MV-4-11 (cell line): ENCODE measurements at regions not wholly inside any gene's neighbourhood (a gene's known extent, or its start where the extent isn't known, plus 50 kb on each side); places are given as distances from the start of the nearest gene placed in this dataset.

Experiments used
- DNase-seq: peaks from one replicate; lab custom pipeline; 2025; lab: John Stamatoyannopoulos, UW

DNA sequence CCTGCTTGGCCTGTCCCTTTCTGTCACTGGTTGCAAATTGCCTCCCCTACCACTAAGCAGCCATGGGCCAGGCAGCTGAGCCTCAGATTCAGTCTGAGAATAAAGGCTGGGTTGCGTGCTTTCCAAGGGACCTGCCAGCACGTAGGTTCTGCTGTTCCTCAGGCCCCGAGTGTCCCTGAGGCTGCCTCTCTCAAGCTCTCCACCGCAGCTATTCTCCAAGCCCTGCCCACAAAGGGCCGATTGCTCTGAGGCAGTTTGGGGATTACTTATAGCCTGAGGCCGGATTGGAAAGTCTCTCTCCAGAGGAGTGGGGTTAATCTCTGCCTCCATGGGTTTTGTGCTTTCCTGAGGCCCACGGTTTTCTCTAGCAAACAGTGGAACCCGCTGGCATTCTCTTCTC lies 590.7 kb downstream of the BCOR start:
- no peak for DNase-seq

DNA sequence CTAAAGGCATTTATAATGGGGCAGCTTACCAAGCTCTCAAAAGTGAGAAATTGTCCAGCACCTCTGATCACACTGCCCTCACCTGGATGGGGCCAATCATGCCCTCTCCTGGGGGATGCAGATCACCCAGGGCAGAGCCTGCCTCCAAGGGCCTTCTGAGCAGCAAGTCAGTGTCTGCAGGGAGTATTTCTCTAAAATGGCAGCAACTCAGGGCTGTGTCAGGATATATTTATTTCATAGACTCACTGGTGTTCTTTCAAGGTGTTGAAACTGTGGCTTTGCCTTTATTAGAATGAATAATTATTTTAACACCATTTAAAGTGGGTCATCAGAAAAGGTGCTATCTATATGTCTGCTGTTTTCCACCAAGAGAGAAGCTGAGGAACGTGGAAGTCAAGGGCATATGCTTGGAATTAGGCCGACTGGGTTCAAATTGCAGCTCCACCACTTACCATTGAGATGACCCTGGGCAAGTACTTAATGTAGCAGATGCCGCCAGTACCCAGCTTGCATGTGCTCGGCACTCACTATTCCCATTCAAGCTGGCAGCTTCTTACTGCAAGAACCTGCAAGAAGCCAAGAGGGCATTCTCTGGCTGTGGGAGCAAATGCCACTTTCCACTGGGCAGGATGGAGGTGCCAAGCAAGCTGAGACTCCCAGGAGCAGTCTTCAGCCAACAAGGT lies 590.0 kb downstream of the BCOR start:
- no peak for DNase-seq

DNA sequence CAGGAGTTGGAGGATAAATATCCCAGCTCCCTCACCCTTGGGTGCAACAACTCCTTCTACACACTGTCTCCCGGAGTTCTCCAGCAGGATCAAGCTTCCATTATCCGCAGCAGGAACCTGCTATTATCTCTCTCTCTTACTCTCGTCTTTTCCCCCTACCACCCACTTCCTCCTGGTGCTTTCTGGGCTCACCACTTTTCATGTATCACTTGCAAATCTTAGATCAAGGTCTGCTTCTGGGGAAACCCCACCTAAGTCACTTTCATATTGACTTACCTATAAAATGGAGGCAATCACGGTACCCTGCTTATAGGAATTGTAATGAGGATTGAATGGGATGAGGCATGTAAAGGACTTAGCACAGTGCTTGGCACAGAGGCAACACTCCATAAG lies 589.5 kb downstream of the BCOR start:
- no peak for DNase-seq

DNA sequence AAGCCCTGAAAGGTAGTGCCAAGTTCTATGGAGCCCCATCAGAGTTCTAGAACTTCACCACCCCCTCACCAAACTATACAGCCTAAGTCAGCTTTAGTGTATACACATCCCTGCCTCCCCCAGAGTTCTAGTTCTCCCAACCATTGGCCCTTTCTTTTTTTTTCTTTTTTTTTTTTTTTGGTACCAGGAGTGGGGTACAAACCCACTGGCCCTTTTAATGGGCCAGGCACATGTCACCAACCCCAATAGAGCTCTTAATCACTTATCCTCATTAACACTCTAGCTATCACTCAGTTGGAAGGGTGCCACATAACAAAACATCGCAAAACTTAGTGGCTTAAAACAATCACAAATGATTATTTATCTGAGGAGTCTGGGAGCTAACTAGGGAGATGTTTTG lies 588.6 kb downstream of the BCOR start:
- DNase-seq, result no peak

DNA sequence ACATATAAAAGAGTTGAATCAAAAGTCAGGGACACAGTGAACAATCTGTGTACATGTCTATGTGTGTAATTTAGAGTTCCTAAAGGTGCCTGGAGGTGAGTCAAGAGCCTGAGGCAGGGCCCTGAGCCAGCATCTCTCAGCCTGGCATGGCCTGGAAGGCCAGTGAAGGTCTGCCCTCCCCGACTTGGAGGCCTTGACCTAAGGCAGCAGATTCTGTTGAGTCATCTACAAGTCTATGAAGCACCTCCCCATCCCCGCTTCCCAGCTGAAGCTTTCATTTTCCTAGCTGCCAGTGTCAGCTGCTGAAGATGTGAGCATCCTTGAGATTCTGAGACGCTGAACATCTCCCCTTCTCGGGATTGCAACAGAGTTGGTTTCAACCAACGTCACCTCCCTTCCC lies 583.9 kb downstream of the BCOR start:
- no peak for DNase-seq

DNA sequence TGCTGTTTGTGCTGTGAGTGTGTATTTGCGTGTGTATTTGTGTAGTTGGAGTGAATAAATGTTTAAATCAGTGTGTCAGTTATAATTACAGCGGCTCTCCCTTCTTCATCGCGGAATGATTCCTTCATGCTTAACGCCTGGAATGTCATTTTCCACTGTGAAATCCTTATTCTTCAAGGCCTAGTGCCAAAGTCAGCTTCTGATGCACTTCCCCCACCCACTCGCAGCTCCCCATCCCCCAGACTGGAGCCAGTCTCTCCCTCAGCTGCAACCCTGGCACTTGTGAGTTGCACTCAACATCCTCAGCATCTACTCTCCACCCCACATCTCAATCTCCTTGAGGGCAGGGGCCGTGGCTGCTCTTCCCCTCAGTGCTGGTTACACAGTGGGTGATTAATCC lies 583.0 kb downstream of the BCOR start:
- DNase-seq, result no peak

DNA sequence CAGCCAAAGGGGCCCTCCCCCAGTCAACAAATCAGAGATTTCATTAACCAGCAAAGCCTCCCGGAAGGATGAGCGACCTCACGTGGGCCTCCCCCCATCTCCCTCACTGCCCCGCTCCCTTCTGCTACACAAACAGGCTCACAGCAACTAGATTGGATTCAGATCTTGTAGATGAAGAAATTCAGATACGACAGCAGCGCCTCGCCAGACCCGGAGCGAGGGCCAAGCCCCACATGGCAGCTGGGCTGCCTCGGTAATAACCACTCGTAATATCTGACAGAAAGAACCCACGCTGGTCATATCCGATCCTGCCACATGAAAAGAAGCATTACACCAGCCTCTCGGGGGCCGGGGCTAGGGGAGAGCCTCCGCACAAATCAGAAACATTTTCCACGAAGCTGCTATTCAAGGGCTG lies 581.3 kb downstream of the BCOR start:
- no peak for DNase-seq

DNA sequence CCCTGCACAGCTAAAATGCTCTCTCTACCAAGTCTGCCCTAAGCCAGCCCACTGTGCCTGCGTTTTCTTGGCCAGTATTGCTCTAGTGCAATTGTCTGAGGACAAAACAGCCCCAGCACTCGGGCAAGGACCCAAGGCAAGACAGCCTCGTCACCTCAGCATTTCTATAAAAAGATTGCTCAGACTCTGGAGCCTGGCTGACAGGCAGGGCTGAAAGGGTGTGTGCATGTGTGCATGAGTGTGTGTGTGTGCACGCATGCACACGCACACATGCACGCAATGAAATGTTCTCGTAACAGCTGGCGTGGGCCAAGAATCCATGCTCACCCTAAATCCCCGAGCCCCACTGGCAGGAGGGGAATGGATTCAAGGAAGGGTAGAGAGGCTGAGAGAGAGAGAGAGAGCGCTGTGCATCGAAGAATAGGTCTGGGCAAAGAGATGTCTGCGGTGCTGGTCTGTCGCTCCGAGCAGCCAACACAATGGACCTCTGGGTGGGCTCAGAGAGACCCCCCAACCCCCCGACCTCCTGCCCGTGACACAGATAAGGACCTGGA lies 579.2 kb downstream of the BCOR start:
- no peak for DNase-seq

DNA sequence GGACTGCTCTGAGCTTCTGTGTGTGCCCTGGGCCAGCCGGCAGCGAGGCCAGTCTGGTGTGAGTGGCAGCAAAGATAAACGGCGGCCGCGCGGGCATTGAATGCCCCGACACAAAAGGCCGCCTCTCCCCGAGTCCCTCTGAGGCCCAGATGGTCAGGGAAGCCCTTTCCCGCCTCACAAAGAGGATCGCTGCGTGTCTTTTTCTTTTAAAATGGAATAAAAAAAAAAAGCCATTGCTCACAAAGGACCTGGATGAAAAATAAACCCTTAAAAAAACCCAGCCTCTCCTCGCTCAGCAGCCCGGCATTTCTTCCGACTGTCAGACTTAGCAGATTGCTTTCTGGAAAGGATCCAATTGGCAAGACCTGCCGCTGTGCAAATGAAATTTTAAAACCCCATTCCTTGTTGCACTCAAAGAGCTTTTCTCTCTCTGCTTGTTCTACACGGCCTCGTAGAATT lies 578.7 kb downstream of the BCOR start:
- DNase-seq, result no peak

DNA sequence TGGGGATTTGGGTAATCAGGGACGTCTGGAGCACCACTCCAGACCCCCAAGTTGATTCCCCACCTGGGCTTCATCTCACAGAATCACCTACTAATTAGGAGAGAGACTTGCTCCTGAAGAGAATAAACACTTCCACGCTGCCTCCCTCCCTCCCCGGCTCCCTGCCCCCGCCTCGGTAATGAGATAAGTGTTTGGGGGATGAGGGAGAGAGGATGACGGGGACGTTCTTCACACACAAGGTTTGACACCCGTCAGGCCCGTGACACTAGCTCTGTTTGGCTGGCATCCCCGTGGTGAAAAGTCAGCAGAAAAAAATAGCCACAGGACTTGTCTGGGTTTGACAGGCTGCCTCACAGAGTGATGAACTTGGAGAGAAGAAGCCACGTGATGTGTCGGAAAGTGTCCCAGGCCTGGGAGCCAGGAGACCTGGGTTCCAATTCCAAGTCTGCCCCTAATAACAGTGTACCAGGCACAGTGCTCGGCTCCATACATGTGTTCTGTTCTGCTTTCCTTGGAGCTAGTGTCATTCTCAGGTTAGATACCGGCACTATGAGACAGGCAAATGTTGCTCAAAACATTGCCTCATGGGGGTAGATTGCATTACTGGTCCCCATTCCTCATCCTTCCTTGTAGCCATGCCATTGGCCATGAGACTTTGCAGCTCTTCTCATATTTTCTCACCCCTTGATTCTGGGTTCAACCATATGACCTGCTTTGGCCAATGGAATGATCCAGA lies 578.0 kb downstream of the BCOR start:
- no peak for DNase-seq

DNA sequence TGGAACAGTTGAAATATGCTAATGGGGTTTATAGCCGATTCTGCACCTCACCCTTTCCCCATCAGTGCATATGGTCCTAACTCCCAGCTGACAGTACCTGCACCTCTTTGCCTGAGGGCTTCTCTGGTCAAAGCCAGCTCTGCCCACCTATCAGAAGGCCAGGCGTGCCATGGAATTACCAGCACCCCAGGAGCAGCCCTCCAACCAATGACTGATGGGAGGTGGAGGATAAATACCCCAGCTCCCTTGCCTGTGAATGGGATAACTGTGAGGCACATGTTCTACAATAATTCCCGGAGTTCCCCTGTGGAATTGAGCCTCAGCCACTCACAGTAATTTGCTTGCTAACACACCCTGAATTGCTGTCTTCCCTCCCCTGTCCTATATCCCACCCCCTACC lies 572.0 kb downstream of the BCOR start:
- no peak for DNase-seq

DNA sequence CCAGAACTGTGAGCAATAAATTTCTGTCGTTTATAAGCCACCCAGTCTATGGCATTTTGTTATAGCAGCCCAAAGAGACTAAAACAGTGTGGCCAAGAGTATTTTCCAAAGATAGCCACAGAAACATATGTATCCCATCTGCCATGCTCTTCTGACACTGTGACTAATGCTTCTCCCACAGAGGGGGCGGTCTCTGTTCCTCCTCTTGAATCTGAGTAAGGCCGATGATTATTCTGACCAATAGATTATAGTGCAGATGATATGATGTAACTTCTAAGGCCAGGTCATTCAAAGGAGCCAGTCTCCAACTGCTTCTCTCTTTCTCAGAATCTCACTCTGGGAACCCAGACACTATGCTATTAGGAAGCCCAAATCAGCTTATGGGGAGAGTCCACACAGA lies 570.7 kb downstream of the BCOR start:
- peak; percentile 76 for DNase-seq

DNA sequence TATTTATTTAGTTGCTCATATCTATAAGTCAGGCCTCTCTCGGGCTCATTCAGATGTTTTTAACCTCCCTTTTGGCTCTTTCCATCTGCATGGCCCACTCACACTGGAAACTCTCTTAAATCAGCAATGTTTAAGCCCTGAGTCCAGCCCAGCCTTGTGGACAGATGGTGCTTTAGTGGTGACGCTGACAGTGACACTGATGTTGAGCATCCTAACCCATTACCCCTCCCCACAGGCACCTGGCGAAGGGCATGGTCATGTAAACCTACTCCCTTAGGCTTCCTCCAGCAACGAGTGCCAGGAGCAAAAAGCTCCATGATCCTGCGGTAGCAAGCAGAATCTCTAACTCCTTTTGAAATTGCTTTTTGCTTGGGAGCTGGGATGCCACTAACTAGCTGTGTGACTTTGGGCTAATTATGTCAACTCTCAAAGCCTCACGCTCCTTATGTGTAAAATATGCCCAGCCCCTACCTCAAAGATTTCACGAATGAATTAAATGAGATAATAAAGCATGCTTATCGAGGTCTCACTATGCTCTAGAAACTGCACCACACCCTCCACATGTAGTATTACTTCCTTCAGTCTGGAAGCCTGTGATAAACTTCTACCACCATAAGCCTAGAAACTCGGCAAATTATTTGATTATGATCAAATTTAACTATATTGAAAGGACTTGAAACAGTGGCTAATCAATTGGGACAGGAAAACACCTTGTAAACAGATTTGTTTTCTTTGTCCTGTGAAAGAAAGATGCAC lies 569.4 kb downstream of the BCOR start:
- DNase-seq, result no peak

DNA sequence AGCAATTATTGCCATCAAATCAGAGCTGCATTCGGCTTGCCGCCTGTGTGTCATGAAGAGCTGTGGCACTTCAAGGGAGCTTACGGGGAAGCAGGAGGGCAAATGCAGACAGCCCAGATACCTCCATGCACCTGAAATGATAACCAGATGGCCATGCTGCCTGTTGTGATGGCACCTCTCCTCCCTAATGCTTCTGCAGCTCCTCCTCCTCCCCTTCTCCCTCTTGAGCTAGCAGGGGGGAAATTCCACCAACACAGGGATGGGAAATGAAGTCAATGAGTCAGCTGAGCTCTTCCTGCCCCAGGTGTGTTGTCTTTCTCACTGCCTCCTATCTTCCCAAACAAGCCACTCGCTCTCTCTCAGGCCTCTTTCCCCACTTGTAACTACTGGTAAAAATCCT lies 565.0 kb downstream of the BCOR start:
- DNase-seq, result no peak

DNA sequence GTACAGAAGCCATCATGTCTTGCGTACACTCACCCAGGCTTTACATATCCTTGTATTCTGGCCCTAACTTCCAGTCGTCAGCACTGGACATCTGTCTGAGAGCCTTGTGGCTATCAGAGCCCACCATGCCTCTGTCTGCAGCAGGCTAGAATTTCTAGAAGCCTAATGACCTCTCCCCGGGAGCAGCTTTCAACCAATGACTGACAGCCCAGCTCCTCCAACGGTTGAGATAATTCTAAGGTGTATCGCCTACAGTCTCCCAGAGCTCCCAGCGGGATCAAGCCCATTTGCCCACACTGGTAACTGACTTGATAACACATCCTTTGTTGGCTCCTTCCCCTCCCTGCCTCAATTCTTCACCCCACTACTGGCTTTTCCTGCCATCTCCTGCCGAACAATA lies 562.8 kb downstream of the BCOR start:
- DNase-seq, result no peak

DNA sequence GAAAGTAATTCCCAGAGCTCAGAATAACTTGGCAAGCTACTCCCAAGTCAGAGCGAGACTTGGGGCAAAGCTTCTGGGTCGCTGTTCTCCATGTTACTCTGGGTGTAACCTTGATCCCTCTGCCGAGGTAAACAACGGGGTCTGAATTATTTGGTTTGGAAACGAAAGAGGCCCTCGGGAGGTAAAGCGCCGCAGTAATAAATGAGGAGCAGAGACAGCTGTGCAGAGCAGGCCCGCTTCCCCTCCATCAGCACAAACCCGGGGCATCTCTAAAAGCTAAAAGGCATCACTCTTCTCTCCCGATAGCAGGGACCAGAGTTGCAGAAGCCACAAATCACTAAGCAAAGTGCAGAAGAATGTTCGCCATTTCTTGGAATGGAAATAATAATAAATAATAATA lies 561.5 kb downstream of the BCOR start:
- DNase-seq, result no peak

DNA sequence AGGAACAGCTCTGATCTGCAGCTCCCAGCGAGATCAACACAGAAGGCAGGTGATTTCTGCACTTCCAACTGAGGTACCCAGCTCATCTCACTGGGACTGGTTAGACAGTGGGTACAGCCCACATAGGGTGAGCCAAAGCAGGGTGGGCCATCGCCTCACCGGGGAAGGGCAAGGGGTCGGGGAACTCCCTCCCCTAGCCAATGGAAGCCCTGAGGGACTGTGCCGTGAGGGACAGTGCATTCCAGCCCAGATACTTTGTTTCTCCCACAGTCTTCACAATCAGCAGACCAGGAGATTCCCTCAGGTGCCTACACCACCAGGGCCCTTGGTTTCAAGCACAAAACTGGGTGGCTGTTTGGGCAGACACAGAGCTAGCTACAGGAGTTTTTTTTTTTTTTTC lies 555.9 kb downstream of the BCOR start:
- no peak for DNase-seq

DNA sequence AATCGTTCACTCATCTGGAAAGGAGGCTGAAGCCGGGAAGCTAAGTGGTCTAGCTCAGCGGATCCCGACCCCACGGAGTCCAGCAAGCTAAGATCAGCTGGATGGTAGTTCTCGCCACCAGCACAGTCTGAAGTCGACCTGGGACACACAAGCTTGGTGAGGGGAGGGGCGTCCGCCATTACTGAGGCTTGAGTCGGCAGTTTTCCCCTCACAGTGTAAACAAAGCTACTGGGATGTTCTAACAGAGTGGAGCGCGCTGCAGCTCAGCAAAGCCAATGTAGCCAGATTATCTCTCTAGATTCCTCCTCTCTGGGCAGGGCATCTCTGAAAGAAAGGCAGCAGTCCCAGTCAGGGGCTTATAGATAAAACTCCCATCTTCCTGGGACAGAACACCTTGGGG lies 555.4 kb downstream of the BCOR start:
- DNase-seq, result no peak

DNA sequence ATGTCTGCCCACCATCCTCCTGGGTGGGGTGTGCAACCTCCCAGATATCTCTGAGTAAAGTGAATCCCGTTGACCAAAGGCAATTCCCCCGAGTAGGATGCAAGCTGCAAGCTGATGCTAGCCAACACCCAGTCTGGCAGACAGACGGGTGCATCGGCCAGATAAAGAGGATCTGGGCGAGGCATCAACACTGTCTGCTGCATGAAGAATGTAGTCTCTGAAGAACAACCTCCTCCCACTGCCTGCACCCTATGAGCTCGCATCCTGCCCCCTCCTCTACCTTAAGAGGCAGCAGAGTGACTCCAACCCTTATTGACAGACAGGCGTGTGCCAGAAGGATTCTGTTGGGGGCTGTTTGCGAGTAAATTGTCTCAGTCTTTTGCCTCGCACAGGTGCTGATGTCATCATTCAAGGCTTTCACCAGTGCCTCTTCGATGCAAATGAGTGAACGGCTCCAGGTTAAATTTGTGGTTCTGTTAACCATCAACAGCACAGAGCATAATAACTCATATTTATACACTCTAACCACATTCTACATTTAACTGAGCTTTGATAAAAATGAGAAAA lies 546.9 kb downstream of the BCOR start:
- DNase-seq, result no peak

DNA sequence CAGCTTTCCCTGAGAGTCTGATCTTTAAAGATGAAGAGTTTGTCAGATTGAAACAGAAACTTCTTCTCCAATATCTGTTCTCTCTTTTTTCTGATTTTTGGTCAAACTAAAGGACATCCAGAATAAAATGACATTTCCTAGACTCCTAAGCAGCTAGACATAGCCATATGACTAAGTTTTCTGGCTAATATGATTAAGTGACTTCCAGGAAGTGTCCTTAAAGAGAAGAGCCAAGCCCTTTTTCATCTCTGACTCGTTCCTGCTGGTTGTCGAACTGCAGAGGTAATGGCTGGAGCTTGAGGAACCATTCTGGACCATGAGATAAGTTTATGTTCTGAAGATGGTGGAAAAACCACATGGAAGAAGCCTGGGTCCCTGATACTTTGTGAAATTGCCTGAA lies 546.0 kb downstream of the BCOR start:
- DNase-seq, result no peak

DNA sequence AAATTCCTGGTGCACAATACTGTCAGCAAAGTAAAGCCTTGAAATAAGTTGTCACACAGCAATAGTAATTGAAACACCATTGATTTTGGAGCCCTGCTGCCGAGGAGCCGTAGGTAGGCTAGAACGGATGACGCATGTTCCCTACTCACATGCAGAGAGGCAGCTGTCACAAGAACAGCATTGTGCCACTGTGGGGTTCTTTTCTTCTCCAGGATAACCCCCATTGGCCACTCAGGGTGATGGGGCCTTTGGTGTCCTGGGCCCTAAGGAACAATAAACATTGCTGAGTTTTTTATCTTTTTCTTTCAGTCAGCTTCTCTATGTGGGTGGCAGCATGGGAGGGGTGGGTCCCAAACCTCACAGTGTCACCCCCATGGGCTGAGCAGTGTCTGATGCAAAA lies 542.3 kb downstream of the BCOR start:
- DNase-seq, result no peak

DNA sequence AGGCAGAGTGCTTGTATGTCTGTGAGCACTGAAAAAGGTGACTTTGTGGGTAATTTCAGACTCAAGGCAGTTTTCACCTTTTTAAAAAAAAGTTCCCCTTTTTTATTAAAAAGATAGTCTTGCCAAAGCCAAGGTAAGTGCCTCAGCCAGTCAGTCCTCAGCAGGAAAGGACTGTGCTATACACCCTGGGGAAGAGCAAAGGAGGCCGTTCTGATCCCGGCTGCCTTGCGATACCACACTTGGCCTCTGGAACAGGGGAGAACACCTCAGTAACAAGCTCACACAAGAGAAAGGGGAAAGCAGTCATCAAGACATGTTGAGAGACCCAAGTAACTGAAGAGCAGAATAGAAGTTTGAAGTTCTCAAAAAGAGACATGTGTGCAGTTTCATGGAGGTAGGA lies 541.7 kb downstream of the BCOR start:
- no peak for DNase-seq

DNA sequence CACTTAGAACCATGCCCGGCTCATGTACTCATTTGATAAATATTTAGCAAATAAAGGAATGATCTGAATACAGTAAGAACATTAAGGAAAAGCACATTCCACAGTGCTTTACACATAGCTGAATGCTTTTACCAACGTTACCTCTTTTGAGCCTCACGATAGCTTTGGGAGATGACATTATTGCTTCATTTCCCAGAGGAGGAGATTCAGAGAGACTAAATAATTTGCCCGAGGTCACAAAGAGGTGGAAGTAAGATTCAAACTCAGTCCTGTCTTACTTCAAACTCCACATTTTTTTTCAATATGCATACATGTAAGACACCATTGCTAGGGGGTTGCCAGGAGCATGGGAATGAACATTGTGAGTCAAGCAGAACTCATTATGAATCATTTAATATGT lies 538.5 kb downstream of the BCOR start:
- no peak for DNase-seq
